SK-N-MC (cell line): ENCODE measurements at regions not wholly inside any gene's neighbourhood (a gene's known extent, or its start where the extent isn't known, plus 50 kb on each side); places are given as distances from the start of the nearest gene placed in this dataset.

Source experiments
- DNase-seq: peaks from one replicate; pipeline ENCODE4 v3.0.0-alpha.2; 2011; ENCODE audit warnings: low read depth, low spot score
- H3K27ac ChIP-seq: fragments of 200-600 bp; sonication (generic); 2 replicates; pipeline ENCODE4 v1.5.1; 2016; ENCODE audit warnings: mixed run types
- H3K36me3 ChIP-seq: fragments of 200-600 bp; sonication (generic); 2 replicates; pipeline ENCODE4 v1.6.1; 2017; ENCODE audit warnings: antibody characterized with exemption, low read length, mixed read lengths; ENCODE audit not compliant: insufficient read depth
- H3K4me3 ChIP-seq: fragments of 200-600 bp; sonication (generic); 2 replicates; pipeline ENCODE4 v1.5.1; 2016
- H3K9ac ChIP-seq: fragments of 200-600 bp; sonication (generic); 2 replicates; pipeline ENCODE4 v1.8.0; 2017; ENCODE audit warnings: mixed run types, mixed read lengths; ENCODE audit not compliant: insufficient read length
- H3K9me3 ChIP-seq: fragments of 200-600 bp; sonication (generic); 2 replicates; pipeline ENCODE4 v1.6.1; 2017; ENCODE audit warnings: low read depth, mild to moderate bottlenecking, antibody characterized with exemption, low read length, moderate library complexity, mixed read lengths
- EZH2 ChIP-seq: fragments of 200-600 bp; sonication (generic); IDR thresholded peaks from one replicate; pipeline ENCODE4 v1.6.1; 2017; ENCODE audit warnings: antibody characterized with exemption
- FOXP2 ChIP-seq: optimal IDR thresholded peaks from 2 replicates; pipeline ENCODE3; 2011; ENCODE audit warnings: mild to moderate bottlenecking, moderate library complexity; ENCODE audit not compliant: insufficient read depth; ENCODE audit errors: extremely low read length, control extremely low read depth
- POLR2AphosphoS5 ChIP-seq: IDR thresholded peaks from 2 replicates; pipeline ENCODE4 v1.6.1; 2012; ENCODE audit warnings: mild to moderate bottlenecking, low read depth, low read length, borderline replicate concordance

- H3K36me3 ChIP-seq = no peaks in the 10 kb centered on the region
- no peak overlapping the region for H3K27ac ChIP-seq
- TF ChIP-seq FOXP2 (no peak), EZH2 (no peak)
- no peak overlapping the region for H3K9ac ChIP-seq
- H3K9me3 ChIP-seq = no peaks in the 10 kb centered on the region
- no peak overlapping the region for H3K4me3 ChIP-seq
- no peak for DNase-seq
Observed at GRCh38 chr14:65877624-65878023, 465.1 kb downstream of the FUT8 start.

- H3K9me3 ChIP-seq = 0 out of 2 replicates have a peak, but pooled peaks cover 2% of the 10 kb centered on the region
- no peak for DNase-seq
- H3K4me3 ChIP-seq = no peak overlapping the region
- no peak for TF ChIP-seq POLR2AphosphoS5
- TF ChIP-seq EZH2 = no peak
- TF ChIP-seq FOXP2 = no peak
- no peaks in the 10 kb centered on the region for H3K36me3 ChIP-seq
- no peak overlapping the region for H3K9ac ChIP-seq
- H3K27ac ChIP-seq = no peak overlapping the region
Observed at GRCh38 chr14:65878586-65878985, 466.1 kb downstream of the FUT8 start.

GRCh38 chr14:65879248-65880009 is 466.9 kb downstream of the FUT8 start:
- DNase-seq = no peak
- H3K4me3 ChIP-seq = no peak overlapping the region
- 0 out of 2 replicates have a peak, but pooled peaks cover 2% of the 10 kb centered on the region for H3K9me3 ChIP-seq
- H3K27ac ChIP-seq = no peak overlapping the region
- no peaks in the 10 kb centered on the region for H3K36me3 ChIP-seq
- H3K9ac ChIP-seq = no peak overlapping the region
- TF ChIP-seq POLR2AphosphoS5 (no peak), EZH2 (no peak), FOXP2 (no peak)

DNA sequence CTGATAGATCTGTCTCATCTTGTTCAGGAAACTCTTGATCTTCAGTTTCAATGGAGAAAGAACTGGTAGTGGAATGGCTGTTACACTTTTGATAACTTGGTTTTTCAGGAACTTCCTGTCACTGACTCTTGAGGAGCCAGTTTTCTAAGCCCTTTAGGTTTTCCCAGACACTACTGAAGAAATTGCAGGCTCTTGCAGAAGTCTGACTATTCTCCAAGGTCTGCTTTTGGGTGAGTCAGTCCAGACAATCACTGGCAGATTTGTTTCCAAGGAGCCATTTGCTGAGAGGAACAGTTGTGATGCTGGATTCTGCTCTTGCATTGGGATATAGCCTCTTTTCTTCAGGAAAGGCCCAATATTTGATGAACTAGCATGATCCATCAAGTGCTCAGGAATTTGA is 468.0 kb downstream of the FUT8 start:
- H3K4me3 ChIP-seq = no peak overlapping the region
- H3K9me3 ChIP-seq = 0 out of 2 replicates have a peak, but pooled peaks cover 2% of the 10 kb centered on the region
- H3K27ac ChIP-seq = no peak overlapping the region
- DNase-seq = no peak
- no peak for TF ChIP-seq EZH2
- TF ChIP-seq POLR2AphosphoS5 = no peak
- H3K9ac ChIP-seq = no peak overlapping the region
- no peaks in the 10 kb centered on the region for H3K36me3 ChIP-seq

DNA sequence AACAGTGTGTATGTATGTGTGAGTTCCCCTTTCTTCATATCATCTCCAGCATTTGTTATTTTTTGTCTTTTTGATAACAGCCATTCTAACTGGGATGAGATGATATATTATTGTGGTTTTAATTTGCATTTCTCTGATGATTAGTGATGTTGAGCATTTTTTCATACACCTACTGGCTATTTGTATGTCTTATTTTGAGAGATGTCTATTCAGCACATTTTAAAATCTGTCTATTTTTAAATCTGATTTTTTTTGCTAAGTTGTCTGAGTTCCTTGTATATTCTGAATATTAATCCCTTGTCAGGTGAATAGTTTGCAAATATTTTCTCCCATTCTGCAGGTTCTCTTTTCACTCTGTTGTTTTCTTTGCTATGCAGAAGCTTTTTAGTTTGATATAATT is 469.1 kb downstream of the FUT8 start:
- H3K36me3 ChIP-seq = no peaks in the 10 kb centered on the region
- no peak overlapping the region for H3K4me3 ChIP-seq
- TF ChIP-seq POLR2AphosphoS5 = no peak
- TF ChIP-seq EZH2 = no peak
- TF ChIP-seq FOXP2 = no peak
- H3K9ac ChIP-seq = no peak overlapping the region
- no peak for DNase-seq
- H3K27ac ChIP-seq = no peak overlapping the region
- H3K9me3 ChIP-seq = 0 out of 2 replicates have a peak, but pooled peaks cover 2% of the 10 kb centered on the region

- Histone ChIP-seq H3K4me3 (no peak overlapping the region), H3K9ac (no peak overlapping the region), H3K36me3 (no peaks in the 10 kb centered on the region), H3K9me3 (no peaks in the 10 kb centered on the region), H3K27ac (no peak overlapping the region)
- no peak for TF ChIP-seq POLR2AphosphoS5
- no peak for TF ChIP-seq EZH2
- TF ChIP-seq FOXP2 = no peak
- DNase-seq = no peak
Observed at GRCh38 chr14:65888677-65889076, 476.1 kb downstream of the FUT8 start.

- H3K4me3 ChIP-seq = no peak overlapping the region
- no peak for DNase-seq
- no peaks in the 10 kb centered on the region for H3K36me3 ChIP-seq
- H3K27ac ChIP-seq = no peak overlapping the region
- TF ChIP-seq EZH2 (no peak), FOXP2 (no peak), POLR2AphosphoS5 (no peak)
- no peak overlapping the region for H3K9ac ChIP-seq
- H3K9me3 ChIP-seq = no peaks in the 10 kb centered on the region
Observed at GRCh38 chr14:65892315-65892714, 479.8 kb downstream of the FUT8 start.

- TF ChIP-seq POLR2AphosphoS5 = no peak
- Histone ChIP-seq H3K9me3 (peaks cover 4% of the 10 kb centered on the region; the same call in 1 of the 2 replicates), H3K27ac (no peak overlapping the region), H3K9ac (no peak overlapping the region), H3K36me3 (no peaks in the 10 kb centered on the region), H3K4me3 (no peak overlapping the region)
- DNase-seq = no peak
Observed at GRCh38 chr14:65900164-65900563, 487.6 kb downstream of the FUT8 start.

- DNase-seq = no peak
- Histone ChIP-seq H3K36me3 (no peaks in the 10 kb centered on the region), H3K9ac (no peak overlapping the region), H3K27ac (no peak overlapping the region), H3K4me3 (no peak overlapping the region), H3K9me3 (peaks cover 4% of the 10 kb centered on the region; the same call in 1 of the 2 replicates)
- TF ChIP-seq FOXP2 = no peak
- TF ChIP-seq POLR2AphosphoS5 = no peak
- no peak for TF ChIP-seq EZH2
Observed at GRCh38 chr14:65901595-65901994, 489.1 kb downstream of the FUT8 start.

DNA sequence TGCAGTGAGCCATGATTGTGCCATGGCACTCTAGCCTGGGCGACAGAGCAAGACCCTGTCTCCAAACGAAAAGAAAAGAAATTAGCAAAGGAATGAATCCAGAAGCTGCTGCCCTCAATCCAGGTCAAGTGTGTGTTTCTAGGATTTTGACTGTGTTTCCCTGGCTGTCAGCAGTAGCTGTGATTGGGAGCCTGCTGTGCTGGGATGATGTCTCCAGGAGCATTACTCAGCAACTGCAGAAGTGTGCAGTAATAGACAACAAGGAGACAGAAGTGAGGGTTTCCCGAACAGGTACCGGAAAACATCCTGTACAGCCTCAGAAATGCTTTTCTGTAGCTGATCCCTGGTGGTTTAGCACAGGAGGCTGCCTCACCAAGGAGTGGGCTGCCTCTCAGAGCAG is 492.5 kb downstream of the FUT8 start:
- Histone ChIP-seq H3K36me3 (no peaks in the 10 kb centered on the region), H3K4me3 (no peak overlapping the region), H3K9me3 (peaks cover 4% of the 10 kb centered on the region; the same call in 1 of the 2 replicates), H3K27ac (no peak overlapping the region), H3K9ac (no peak overlapping the region)
- no peak for TF ChIP-seq FOXP2
- DNase-seq = no peak
